Peyer's patch (tissue), 4 donors: ENCODE measurements at regions not wholly inside any gene's neighbourhood (a gene's known extent, or its start where the extent isn't known, plus 50 kb on each side); places are given as distances from the start of the nearest gene placed in this dataset.
"Not testable (repeated sequence)": the region's sequence is repeated elsewhere in the genome, so short reads cannot be mapped to it uniquely, and the experiment has no call there.

ENCODE experiments used
- CTCF ChIP-seq, 6 experiments: fragments of 450-650 bp in 4 of 6; fragments of 200-600 bp in 2 of 6; sonication (generic) in 1 of 6; IDR thresholded peaks; one replicate each; pipeline ENCODE4 v1.5.1; 2017 to 2019; ENCODE audit warnings: antibody characterized with exemption in 6 of 6, mild to moderate bottlenecking in 3 of 6, moderate library complexity in 1 of 6
- POLR2A ChIP-seq, 2 donors: fragments of 450-650 bp; IDR thresholded peaks; one replicate each; pipeline ENCODE4 v1.5.1; 2017; ENCODE audit warnings: antibody characterized with exemption in 2 of 2, mild to moderate bottlenecking in 2 of 2, moderate library complexity in 2 of 2

- TF ChIP-seq CTCF, POLR2A (IDR thresholded peaks at IDR 0.05): not testable (repeated sequence)
Measured at GRCh38 chr7:15054304-15054703, 151.8 kb upstream of the DGKB start.
